BLaER1 (cell line): ENCODE measurements at regions not wholly inside any gene's neighbourhood (a gene's known extent, or its start where the extent isn't known, plus 50 kb on each side); places are given as distances from the start of the nearest gene placed in this dataset.
"Not testable (repeated sequence)": the region's sequence is repeated elsewhere in the genome, so short reads cannot be mapped to it uniquely, and the experiment has no call there.

ENCODE experiments used
- H3K27ac ChIP-seq: shearing (Covaris generic); formaldehyde crosslinking; 2 replicates; pipeline ENCODE4 v1.8.1; 2022
- H3K27me3 ChIP-seq: shearing (Covaris generic); formaldehyde crosslinking; 2 replicates; pipeline ENCODE4 v1.8.1; 2022
- H3K36me3 ChIP-seq: shearing (Covaris generic); formaldehyde crosslinking; 2 replicates; pipeline ENCODE4 v1.8.1; 2022
- H3K4me1 ChIP-seq: shearing (Covaris generic); formaldehyde crosslinking; 2 replicates; pipeline ENCODE4 v1.8.1; 2022
- H3K4me2 ChIP-seq: shearing (Covaris generic); formaldehyde crosslinking; 2 replicates; pipeline ENCODE4 v1.8.1; 2022
- H3K4me3 ChIP-seq: shearing (Covaris generic); formaldehyde crosslinking; 2 replicates; pipeline ENCODE4 v1.8.1; 2022
- H3K9ac ChIP-seq: shearing (Covaris generic); formaldehyde crosslinking; 2 replicates; pipeline ENCODE4 v1.8.1; 2022
- H3K9me3 ChIP-seq: shearing (Covaris generic); formaldehyde crosslinking; 2 replicates; pipeline ENCODE4 v1.8.1; 2022
- H4K20me1 ChIP-seq: shearing (Covaris generic); formaldehyde crosslinking; 2 replicates; pipeline ENCODE4 v1.8.1; 2022
- Cebpa-rat ChIP-seq: shearing (Covaris generic); IDR thresholded peaks from 2 replicates; pipeline ENCODE4 v1.8.1; 2022

GRCh38 chr13:56697011-56697410 lies 443.7 kb upstream of the PRR20A start:
- H3K9me3 ChIP-seq, result no peaks in the 10 kb centered on the region

GRCh38 chr13:56700324-56700723 lies 440.4 kb upstream of the PRR20A start:
- H3K4me2 ChIP-seq, result no peak overlapping the region
- H3K4me1 ChIP-seq, result no peaks in the 10 kb centered on the region
- no peaks in the 10 kb centered on the region for H3K9me3 ChIP-seq
- H3K36me3 ChIP-seq, result no peaks in the 10 kb centered on the region
- H4K20me1 ChIP-seq, result no peaks in the 10 kb centered on the region
- no peak overlapping the region for H3K27ac ChIP-seq
- H3K27me3 ChIP-seq, result no peaks in the 10 kb centered on the region
- no peak overlapping the region for H3K9ac ChIP-seq
- no peak for TF ChIP-seq Cebpa-rat
- no peak overlapping the region for H3K4me3 ChIP-seq

More at GRCh38 chr13:56697011-56697410, 443.7 kb upstream of the PRR20A start:
- no peaks in the 10 kb centered on the region for H3K4me1 ChIP-seq
- H4K20me1 ChIP-seq, result no peaks in the 10 kb centered on the region
- no peak overlapping the region for H3K4me3 ChIP-seq
- H3K27me3 ChIP-seq, result no peaks in the 10 kb centered on the region
- no peak for TF ChIP-seq Cebpa-rat
- H3K36me3 ChIP-seq, result no peaks in the 10 kb centered on the region
- no peak overlapping the region for H3K4me2 ChIP-seq
- no peak overlapping the region for H3K9ac ChIP-seq
- no peak overlapping the region for H3K27ac ChIP-seq

DNA sequence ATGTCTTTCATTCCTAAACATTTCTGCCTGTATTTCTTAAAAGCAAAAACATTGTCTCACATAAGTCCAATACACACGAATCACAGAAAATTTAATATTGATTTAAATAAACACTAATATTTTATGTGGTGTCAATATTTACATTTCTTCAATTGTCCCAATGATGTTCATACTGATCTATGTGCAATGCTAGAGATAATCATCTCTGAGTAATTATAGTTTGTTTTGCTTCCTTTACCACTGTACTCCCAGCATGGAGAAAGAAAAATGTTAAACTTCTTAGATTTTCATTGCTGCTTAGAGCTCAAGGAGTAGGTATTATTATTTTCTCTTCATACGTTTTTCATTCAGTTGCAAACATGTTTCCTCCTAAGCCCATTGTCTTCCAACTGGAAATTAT lies 434.2 kb upstream of the PRR20A start:
- Histone ChIP-seq H3K27ac (no peak overlapping the region), H3K27me3 (no peaks in the 10 kb centered on the region), H3K4me1 (no peaks in the 10 kb centered on the region), H3K9me3 (no peaks in the 10 kb centered on the region), H3K4me2 (no peak overlapping the region), H3K4me3 (no peak overlapping the region), H4K20me1 (no peaks in the 10 kb centered on the region), H3K36me3 (no peaks in the 10 kb centered on the region), H3K9ac (no peak overlapping the region)
- no peak for TF ChIP-seq Cebpa-rat

DNA sequence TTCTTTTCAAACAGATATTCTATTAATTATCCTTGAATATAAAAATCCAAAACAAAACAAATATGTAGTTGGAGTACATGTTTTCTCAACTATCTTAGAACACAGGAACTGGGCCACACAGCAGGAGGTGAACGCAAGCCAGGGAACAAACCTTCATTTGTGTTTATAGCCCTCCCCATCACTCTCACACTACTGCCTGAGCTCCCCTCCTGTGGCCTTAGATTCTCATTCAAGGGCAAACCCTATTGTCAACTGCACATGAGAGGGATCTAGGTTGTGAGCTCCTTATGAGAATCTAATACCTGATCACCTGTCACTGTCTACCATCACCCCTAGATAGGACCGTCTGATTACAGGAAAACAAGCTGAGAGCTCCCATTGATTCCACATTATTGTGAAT lies 427.1 kb upstream of the PRR20A start:
- Histone ChIP-seq H3K9ac (no peak overlapping the region), H3K4me2 (no peak overlapping the region), H3K27me3 (no peaks in the 10 kb centered on the region), H3K4me1 (no peaks in the 10 kb centered on the region), H3K27ac (no peak overlapping the region), H4K20me1 (no peaks in the 10 kb centered on the region), H3K9me3 (no peaks in the 10 kb centered on the region), H3K36me3 (no peaks in the 10 kb centered on the region), H3K4me3 (no peak overlapping the region)
- TF ChIP-seq Cebpa-rat, result no peak

- Histone ChIP-seq H3K9ac (no peak overlapping the region), H3K4me1 (no peaks in the 10 kb centered on the region), H3K4me2 (no peak overlapping the region), H3K27ac (no peak overlapping the region), H3K27me3 (no peaks in the 10 kb centered on the region), H3K9me3 (no peaks in the 10 kb centered on the region), H3K4me3 (no peak overlapping the region), H3K36me3 (no peaks in the 10 kb centered on the region), H4K20me1 (no peaks in the 10 kb centered on the region)
- TF ChIP-seq Cebpa-rat, result no peak
These were observed 421.9 kb upstream of the PRR20A start for GRCh38 chr13:56718791-56719190.

DNA sequence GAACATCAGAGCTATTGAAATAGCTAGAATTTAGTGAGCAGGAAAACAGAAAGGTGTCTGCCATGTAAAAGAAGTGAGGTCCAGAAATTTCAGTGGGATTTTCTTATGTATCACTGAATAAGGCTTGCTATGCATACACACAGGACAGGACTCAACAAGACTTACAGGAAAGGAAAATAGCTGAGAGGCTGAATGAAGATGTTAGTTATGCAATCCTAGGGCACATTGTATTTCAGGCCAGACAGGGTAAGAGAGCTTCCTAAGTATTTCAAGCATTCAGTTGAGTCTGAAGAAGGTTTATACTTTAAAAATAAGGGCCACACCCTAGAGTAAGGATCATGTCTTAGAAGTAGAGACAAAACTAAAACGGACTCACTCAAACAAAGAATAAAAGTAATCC lies 419.9 kb upstream of the PRR20A start:
- no peaks in the 10 kb centered on the region for H3K36me3 ChIP-seq
- no peaks in the 10 kb centered on the region for H4K20me1 ChIP-seq
- H3K4me2 ChIP-seq, result no peak overlapping the region
- no peak overlapping the region for H3K9ac ChIP-seq
- no peaks in the 10 kb centered on the region for H3K9me3 ChIP-seq
- H3K4me1 ChIP-seq, result no peaks in the 10 kb centered on the region
- H3K4me3 ChIP-seq, result no peak overlapping the region
- H3K27me3 ChIP-seq, result no peaks in the 10 kb centered on the region
- no peak overlapping the region for H3K27ac ChIP-seq
- TF ChIP-seq Cebpa-rat, result no peak

DNA sequence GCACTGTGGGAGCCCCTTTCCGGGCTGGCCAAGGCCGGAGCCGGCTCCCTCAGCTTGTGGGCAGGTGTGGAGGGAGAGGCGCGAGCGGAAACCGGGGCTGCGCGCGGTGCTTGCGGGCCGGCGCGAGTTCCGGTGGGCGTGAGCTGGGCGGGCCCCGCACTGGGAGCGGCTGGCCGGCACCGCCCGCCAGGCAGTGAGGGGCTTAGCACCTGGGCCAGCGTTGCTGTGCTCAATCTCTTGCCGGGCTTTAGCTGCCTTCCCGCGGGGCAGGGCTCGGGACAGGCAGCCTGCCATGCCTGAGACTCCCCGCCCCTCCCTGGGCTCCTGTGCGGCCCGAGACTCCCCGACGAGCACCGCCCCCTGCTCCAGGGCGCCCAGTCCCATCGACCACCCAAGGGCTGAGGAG lies 405.2 kb upstream of the PRR20A start:
- H3K9ac ChIP-seq, result no peak overlapping the region
- peaks cover 5% of the 10 kb centered on the region for H3K9me3 ChIP-seq
- H3K27me3 ChIP-seq, result no peaks in the 10 kb centered on the region
- H3K4me1 ChIP-seq, result no peaks in the 10 kb centered on the region
- no peaks in the 10 kb centered on the region for H4K20me1 ChIP-seq
- no peak for TF ChIP-seq Cebpa-rat
- H3K4me3 ChIP-seq, result no peak overlapping the region
- H3K36me3 ChIP-seq, result no peaks in the 10 kb centered on the region
- H3K4me2 ChIP-seq, result no peak overlapping the region
- no peak overlapping the region for H3K27ac ChIP-seq

DNA sequence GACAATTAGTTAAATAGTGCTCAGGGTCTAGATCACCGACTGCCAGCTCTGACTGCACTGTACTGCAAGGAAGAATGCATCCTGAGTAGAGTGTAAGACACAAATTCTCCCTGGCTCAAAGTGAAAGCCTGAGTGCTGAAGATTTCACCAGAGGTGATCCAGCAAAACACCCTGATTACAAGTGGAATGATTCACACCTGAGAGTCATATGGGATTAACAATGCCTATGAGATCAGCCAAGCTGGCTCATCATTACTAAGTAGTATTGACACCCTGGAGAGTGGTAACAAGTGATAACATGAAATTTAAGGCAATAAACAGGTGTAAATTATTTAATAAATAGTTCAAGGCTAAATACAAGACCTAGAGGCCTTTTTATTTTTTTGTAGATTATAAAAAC lies 403.8 kb upstream of the PRR20A start:
- no peaks in the 10 kb centered on the region for H3K4me1 ChIP-seq
- H3K36me3 ChIP-seq, result no peaks in the 10 kb centered on the region
- H4K20me1 ChIP-seq, result no peaks in the 10 kb centered on the region
- no peak overlapping the region for H3K4me3 ChIP-seq
- no peaks in the 10 kb centered on the region for H3K27me3 ChIP-seq
- no peak overlapping the region for H3K9ac ChIP-seq
- TF ChIP-seq Cebpa-rat, result no peak
- H3K27ac ChIP-seq, result no peak overlapping the region
- no peak overlapping the region for H3K4me2 ChIP-seq
- peaks cover 5% of the 10 kb centered on the region for H3K9me3 ChIP-seq

DNA sequence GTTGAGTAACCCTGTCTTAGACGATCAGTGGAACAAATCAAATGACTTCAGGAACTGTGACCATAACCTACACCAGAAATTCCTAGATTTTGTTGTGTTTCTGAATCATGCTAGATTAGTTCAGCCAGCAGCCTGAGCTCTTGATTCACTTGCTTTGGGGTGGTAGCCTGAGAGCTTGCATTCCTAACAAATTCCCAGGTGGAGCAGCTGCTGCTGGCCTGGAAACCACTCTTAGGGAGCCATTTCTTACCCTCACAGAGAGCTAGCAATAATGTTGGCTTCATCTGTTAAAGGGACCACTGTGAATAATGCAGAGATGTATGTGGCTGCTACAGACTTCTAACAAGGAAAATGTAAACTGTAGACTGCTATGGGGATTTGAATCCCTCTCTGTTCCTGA lies 388.1 kb upstream of the PRR20A start:
- no peak overlapping the region for H3K9ac ChIP-seq
- H3K4me2 ChIP-seq, result no peak overlapping the region
- no peak overlapping the region for H3K27ac ChIP-seq
- H3K27me3 ChIP-seq, result no peaks in the 10 kb centered on the region
- no peaks in the 10 kb centered on the region for H4K20me1 ChIP-seq
- no peak for TF ChIP-seq Cebpa-rat
- H3K4me3 ChIP-seq, result no peak overlapping the region
- no peaks in the 10 kb centered on the region for H3K9me3 ChIP-seq
- H3K36me3 ChIP-seq, result no peaks in the 10 kb centered on the region
- peaks cover 8% of the 10 kb centered on the region for H3K4me1 ChIP-seq

- Histone ChIP-seq H3K9ac (no peak overlapping the region), H3K4me2 (no peak overlapping the region), H3K27me3 (no peaks in the 10 kb centered on the region), H3K9me3 (no peaks in the 10 kb centered on the region), H3K27ac (no peak overlapping the region), H3K4me3 (no peak overlapping the region), H3K36me3 (no peaks in the 10 kb centered on the region), H4K20me1 (no peaks in the 10 kb centered on the region), H3K4me1 (peaks cover 8% of the 10 kb centered on the region)
- TF ChIP-seq Cebpa-rat, result no peak
These were observed 385.4 kb upstream of the PRR20A start for GRCh38 chr13:56755181-56755935.

- H3K27ac ChIP-seq, H3K9ac ChIP-seq, H3K4me3 ChIP-seq, H4K20me1 ChIP-seq, H3K4me1 ChIP-seq, H3K9me3 ChIP-seq, H3K36me3 ChIP-seq, H3K27me3 ChIP-seq, H3K4me2 ChIP-seq: not testable (repeated sequence)
These were observed 377.4 kb upstream of the PRR20A start for GRCh38 chr13:56763333-56763732.
